Gastroesophageal sphincter (tissue), 4 donors: ENCODE measurements at regions not wholly inside any gene's neighbourhood (a gene's known extent, or its start where the extent isn't known, plus 50 kb on each side); places are given as distances from the start of the nearest gene placed in this dataset.

ENCODE experiments used
- ATAC-seq: fragments of 150-250 bp; one replicate; pipeline ENCODE4 v1.9.1; 2016; ENCODE audit warnings: mild to moderate bottlenecking, moderate library complexity
- H3K27ac ChIP-seq, 4 donors: fragments of 200-600 bp; sonication (generic) in 3 of 4; 1 replicate in 3 of 4; 2 replicates in 1 of 4; pipeline ENCODE4 v1.5.1; 2016 to 2019
- H3K27me3 ChIP-seq: fragments of 200-600 bp; sonication (generic); one replicate; pipeline ENCODE4 v1.5.1; 2019
- H3K36me3 ChIP-seq, 2 donors: fragments of 200-600 bp; sonication (generic); one replicate each; pipeline ENCODE4 v1.5.1; 2019; ENCODE audit warnings: control low read depth in 1 of 2
- H3K4me1 ChIP-seq, 3 donors: fragments of 200-600 bp; sonication (generic); 1 replicate in 2 of 3; 2 replicates in 1 of 3; pipeline ENCODE4 v1.5.1; 2016 to 2019; ENCODE audit warnings: control low read depth in 2 of 3
- H3K4me3 ChIP-seq, 2 donors: fragments of 200-600 bp; sonication (generic); one replicate each; pipeline ENCODE4 v1.5.1; 2019; ENCODE audit warnings: mild to moderate bottlenecking in 1 of 2, moderate library complexity in 1 of 2
- H3K9me3 ChIP-seq, 3 donors: fragments of 200-600 bp; sonication (generic); one replicate each; pipeline ENCODE4 v1.5.1; 2017 to 2019; ENCODE audit warnings: control low read depth in 2 of 3
- CTCF ChIP-seq, 4 experiments: fragments of 200-600 bp in 2 of 4; fragments of 450-650 bp in 2 of 4; sonication (generic) in 1 of 4; IDR thresholded peaks; one replicate each; pipeline ENCODE4 v1.5.1; 2017 to 2019; ENCODE audit warnings: antibody characterized with exemption in 4 of 4, mild to moderate bottlenecking in 2 of 4, moderate library complexity in 2 of 4
- EP300 ChIP-seq: sonication (generic); formaldehyde crosslinking; IDR thresholded peaks from one replicate; pipeline ENCODE4 v1.6.1; 2017; ENCODE audit warnings: antibody characterized with exemption, mild to moderate bottlenecking
- POLR2A ChIP-seq, 2 donors: fragments of 450-650 bp; IDR thresholded peaks; one replicate each; pipeline ENCODE4 v1.6.1; 2017; ENCODE audit warnings: antibody characterized with exemption in 2 of 2, mild to moderate bottlenecking in 2 of 2, moderate library complexity in 1 of 2
- POLR2AphosphoS5 ChIP-seq: sonication (generic); formaldehyde crosslinking; IDR thresholded peaks from one replicate; pipeline ENCODE4 v1.6.1; 2017; ENCODE audit warnings: antibody characterized with exemption
- WGBS, 2 donors: methylation state at CpG; one replicate each; pipeline ENCODE4 v1.1.5; 2018; ENCODE audit warnings: low coverage in 1 of 2; 5-methylcytosine and 5-hydroxymethylcytosine counted together

- TF ChIP-seq POLR2A (IDR thresholded peaks at IDR 0.05) (no peak), EP300 (no peak), CTCF (IDR thresholded peaks at IDR 0.05) (no peak), POLR2AphosphoS5 (no peak)
- H3K9me3 ChIP-seq = peaks cover 0 to 5% (median 0%) of the 10 kb centered on the region in 3 donors
- 79 to 89% methylated on average over 8 of the region's 8 CpGs for WGBS, 2 donors
- ATAC-seq = no peak
- H3K27me3 ChIP-seq = no peaks in the 10 kb centered on the region
- H3K4me1 ChIP-seq = no peaks in the 10 kb centered on the region
- H3K4me3 ChIP-seq = no peak overlapping the region
- no peaks in the 10 kb centered on the region for H3K36me3 ChIP-seq
- H3K27ac ChIP-seq = no peak overlapping the region
These were observed 131.1 kb downstream of the FAM161A start for GRCh38 chr2:61722800-61723199.

GRCh38 chr2:61722318-61722717 is 131.5 kb downstream of the FAM161A start:
- H3K27me3 ChIP-seq = no peaks in the 10 kb centered on the region
- no peak overlapping the region for H3K4me3 ChIP-seq
- H3K9me3 ChIP-seq = peaks cover 0 to 5% (median 0%) of the 10 kb centered on the region in 3 donors
- TF ChIP-seq CTCF (IDR thresholded peaks at IDR 0.05) = no peak
- TF ChIP-seq POLR2AphosphoS5 = no peak
- no peak for TF ChIP-seq POLR2A (IDR thresholded peaks at IDR 0.05)
- TF ChIP-seq EP300 = no peak
- no peaks in the 10 kb centered on the region for H3K4me1 ChIP-seq
- ATAC-seq = no peak
- H3K36me3 ChIP-seq = no peaks in the 10 kb centered on the region
- H3K27ac ChIP-seq = no peak overlapping the region
- 75 to 86% methylated on average over 1 of the region's 1 CpG for WGBS, 2 donors

- no peaks in the 10 kb centered on the region for H3K4me1 ChIP-seq
- H3K4me3 ChIP-seq = no peak overlapping the region
- 100% methylated on average over 1 to 2 of the region's 2 CpGs for WGBS, 2 donors
- H3K27me3 ChIP-seq = no peaks in the 10 kb centered on the region
- TF ChIP-seq EP300 = no peak
- TF ChIP-seq POLR2AphosphoS5 = no peak
- TF ChIP-seq CTCF (IDR thresholded peaks at IDR 0.05) = no peak
- TF ChIP-seq POLR2A (IDR thresholded peaks at IDR 0.05) = no peak
- no peaks in the 10 kb centered on the region for H3K36me3 ChIP-seq
- no peaks in the 10 kb centered on the region for H3K9me3 ChIP-seq
- H3K27ac ChIP-seq = no peak overlapping the region
- no peak for ATAC-seq
These were observed 132.5 kb downstream of the FAM161A start for GRCh38 chr2:61721382-61721781.

- H3K36me3 ChIP-seq = no peaks in the 10 kb centered on the region
- TF ChIP-seq POLR2A (IDR thresholded peaks at IDR 0.05) (no peak), POLR2AphosphoS5 (no peak), EP300 (no peak), CTCF (IDR thresholded peaks at IDR 0.05) (no peak)
- ATAC-seq = no peak
- H3K4me1 ChIP-seq = no peaks in the 10 kb centered on the region
- H3K4me3 ChIP-seq = no peak overlapping the region
- WGBS, 2 donors = 80 to 92% methylated on average over 2 of the region's 3 CpGs
- H3K27ac ChIP-seq = no peak overlapping the region
- no peaks in the 10 kb centered on the region for H3K27me3 ChIP-seq
- H3K9me3 ChIP-seq = no peaks in the 10 kb centered on the region
These were observed 132.9 kb downstream of the FAM161A start for GRCh38 chr2:61720911-61721310.

- Histone ChIP-seq H3K27ac (no peak overlapping the region), H3K36me3 (no peaks in the 10 kb centered on the region), H3K4me1 (no peaks in the 10 kb centered on the region), H3K27me3 (no peaks in the 10 kb centered on the region), H3K9me3 (no peaks in the 10 kb centered on the region), H3K4me3 (no peak overlapping the region)
- WGBS, 2 donors = 72 to 100% methylated on average over 1 to 2 of the region's 5 CpGs
- ATAC-seq = no peak
- TF ChIP-seq POLR2A (IDR thresholded peaks at IDR 0.05) (no peak), EP300 (no peak), POLR2AphosphoS5 (no peak), CTCF (IDR thresholded peaks at IDR 0.05) (no peak)
These were observed 134.9 kb downstream of the FAM161A start for GRCh38 chr2:61718965-61719364.
